ENCODE measurements at regions not wholly inside any gene's neighbourhood (a gene's known extent, or its start where the extent isn't known, plus 50 kb on each side); places are given as distances from the start of the nearest gene placed in this dataset.

- POLR2A ChIA-PET, result no interaction called here
- FAIRE-seq, result peak; percentile 28
- H3K27ac ChIP-seq (ENCODE audit: extremely low read length, insufficient read depth, low read length), result no peak overlapping the region
- H2AFZ ChIP-seq (ENCODE audit: low read length), result no peak overlapping the region
- in situ Hi-C loops (cut with HindIII; ENCODE audit: extremely low pct_ligation_motif_present, low pct_unique_long_range_greater_than_20kb) (no loop called here), intact Hi-C loops (cut with micrococcal nuclease; ENCODE audit: unreplicated experiment) (no loop called here)
- H4K20me1 ChIP-seq (ENCODE audit: insufficient read depth, low read length), result no peaks in the 10 kb centered on the region
- no peak for DNase-seq (ENCODE audit: low spot score)
- peaks cover 5% of the 10 kb centered on the region; the same call in 1 of the 2 replicates for H3K4me1 ChIP-seq (ENCODE audit: insufficient read depth, low read length)
- no peak overlapping the region for H3K4me2 ChIP-seq (ENCODE audit: low read depth, low read length)
- CTCF ChIA-PET (ENCODE audit: low intra/inter-chr PET ratio, low total read pairs), result no interaction called here
- H3K9ac ChIP-seq (ENCODE audit: insufficient read depth, low read depth, low read length), result no peak overlapping the region
- no peaks in the 10 kb centered on the region for H3K79me2 ChIP-seq (ENCODE audit: insufficient read depth, low read length)
- ATAC-seq, result no peak
- 96% methylated on average over 2 of the region's 2 CpGs for WGBS (ENCODE audit: low lambda C conversion rate)
- no peak overlapping the region for H3K4me3 ChIP-seq (replicated peaks in 1 of 3; ENCODE audit: insufficient read depth in 1 of 3, low read depth in 2 of 3, low read length in 3 of 3)
- peaks cover 17% of the 10 kb centered on the region; the same call in 1 of the 2 replicates for H3K9me3 ChIP-seq (ENCODE audit: low read length)
- H3K27me3 ChIP-seq (ENCODE audit: control insufficient read depth in 1 of 2, insufficient read depth in 2 of 2, low read length in 2 of 2), result no peaks in the 10 kb centered on the region
- H3K36me3 ChIP-seq (replicated peaks in 1 of 2; ENCODE audit: control insufficient read depth in 1 of 2, insufficient read depth in 2 of 2, low read length in 2 of 2), result no peaks in the 10 kb centered on the region
- TF ChIP-seq ZNF235 (CRISPR knock-in tag; IDR thresholded peaks at IDR 0.05; ENCODE audit: borderline replicate concordance), result no peak
- no peak for TF ChIP-seq ZNF563 (CRISPR knock-in tag; IDR thresholded peaks at IDR 0.05)
- no peak for TF ChIP-seq CAMTA2 (CRISPR knock-in tag; IDR thresholded peaks at IDR 0.05; ENCODE audit: borderline replicate concordance)
- no peak for TF ChIP-seq ZNF234 (CRISPR knock-in tag; conservative IDR thresholded peaks at IDR 0.05)
- no peak for TF ChIP-seq ASH2L (IDR thresholded peaks at IDR 0.05; ENCODE audit: insufficient read length, low read depth, low read length)
- no peak for TF ChIP-seq NCOA1 (CRISPR knock-in tag; IDR thresholded peaks at IDR 0.05)
- TF ChIP-seq MAFK (conservative IDR thresholded peaks at IDR 0.05 in 1 of 2, IDR thresholded peaks at IDR 0.05 in 1 of 2; ENCODE audit: low read length in 2 of 2), result 0 out of 4 replicates have a peak, but pooled peaks of 1 of the 2 experiments have one; percentile 10
- TF ChIP-seq TEAD3 (CRISPR knock-in tag; optimal IDR thresholded peaks at IDR 0.05; ENCODE audit: borderline replicate concordance), result no peak
- BruUV-seq (replicated peaks), result no TSS peak
Observed at GRCh38 chrX:46301903-46302302, 243.3 kb downstream of the ZNF674 start.

- Histone ChIP-seq H3K27ac (ENCODE audit: extremely low read length, insufficient read depth, low read length) (no peak overlapping the region), H3K36me3 (replicated peaks in 1 of 2; ENCODE audit: control insufficient read depth in 1 of 2, insufficient read depth in 2 of 2, low read length in 2 of 2) (no peaks in the 10 kb centered on the region), H3K4me1 (ENCODE audit: insufficient read depth, low read length) (peaks cover 29% of the 10 kb centered on the region), H4K20me1 (ENCODE audit: insufficient read depth, low read length) (no peaks in the 10 kb centered on the region), H3K79me2 (ENCODE audit: insufficient read depth, low read length) (no peaks in the 10 kb centered on the region), H3K4me2 (ENCODE audit: low read depth, low read length) (no peak overlapping the region), H3K9me3 (ENCODE audit: low read length) (peaks cover 6% of the 10 kb centered on the region; the same call in 1 of the 2 replicates), H2AFZ (ENCODE audit: low read length) (no peak overlapping the region), H3K27me3 (ENCODE audit: control insufficient read depth in 1 of 2, insufficient read depth in 2 of 2, low read length in 2 of 2) (no peaks in the 10 kb centered on the region), H3K9ac (ENCODE audit: insufficient read depth, low read depth, low read length) (no peak overlapping the region), H3K4me3 (replicated peaks in 1 of 3; ENCODE audit: insufficient read depth in 1 of 3, low read depth in 2 of 3, low read length in 3 of 3) (no peak overlapping the region)
- POLR2A ChIA-PET, result no interaction called here
- BruUV-seq (replicated peaks), result no TSS peak
- FAIRE-seq, result no peak
- no peak for DNase-seq (ENCODE audit: low spot score)
- CTCF ChIA-PET (ENCODE audit: low intra/inter-chr PET ratio, low total read pairs), result no interaction called here
- TF ChIP-seq PHF8 (CRISPR knock-in tag; IDR thresholded peaks at IDR 0.05), result no peak
- TF ChIP-seq ZNF768 (CRISPR knock-in tag; IDR thresholded peaks at IDR 0.05), result no peak
- TF ChIP-seq GZF1 (CRISPR knock-in tag; IDR thresholded peaks at IDR 0.05), result no peak
- TF ChIP-seq NR2C2 (CRISPR knock-in tag; IDR thresholded peaks at IDR 0.05; ENCODE audit: borderline replicate concordance), result no peak
- TF ChIP-seq ZNF44 (CRISPR knock-in tag; IDR thresholded peaks at IDR 0.05), result no peak
- TF ChIP-seq NFIC (IDR thresholded peaks at IDR 0.05; ENCODE audit: low read length), result no peak
- TF ChIP-seq, protein P1, sequence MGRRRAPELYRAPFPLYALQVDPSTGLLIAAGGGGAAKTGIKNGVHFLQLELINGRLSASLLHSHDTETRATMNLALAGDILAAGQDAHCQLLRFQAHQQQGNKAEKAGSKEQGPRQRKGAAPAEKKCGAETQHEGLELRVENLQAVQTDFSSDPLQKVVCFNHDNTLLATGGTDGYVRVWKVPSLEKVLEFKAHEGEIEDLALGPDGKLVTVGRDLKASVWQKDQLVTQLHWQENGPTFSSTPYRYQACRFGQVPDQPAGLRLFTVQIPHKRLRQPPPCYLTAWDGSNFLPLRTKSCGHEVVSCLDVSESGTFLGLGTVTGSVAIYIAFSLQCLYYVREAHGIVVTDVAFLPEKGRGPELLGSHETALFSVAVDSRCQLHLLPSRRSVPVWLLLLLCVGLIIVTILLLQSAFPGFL (CRISPR knock-in tag; IDR thresholded peaks at IDR 0.05), result no peak
- no peak for TF ChIP-seq YY1 (IDR thresholded peaks at IDR 0.05; ENCODE audit: insufficient read depth, insufficient replicate concordance, low read depth, low read length)
- no peak for TF ChIP-seq DPF2 (CRISPR knock-in tag; IDR thresholded peaks at IDR 0.05; ENCODE audit: borderline replicate concordance, low read depth)
- no peak for TF ChIP-seq ZNF550 (CRISPR knock-in tag; IDR thresholded peaks at IDR 0.05; ENCODE audit: borderline replicate concordance)
- in situ Hi-C loops (cut with HindIII; ENCODE audit: extremely low pct_ligation_motif_present, low pct_unique_long_range_greater_than_20kb), result no loop called here
- ATAC-seq, result no peak
- WGBS (ENCODE audit: low lambda C conversion rate), result 100% methylated on average over 2 of the region's 2 CpGs
- intact Hi-C loops (cut with micrococcal nuclease; ENCODE audit: unreplicated experiment), result no loop called here
Observed at GRCh38 chrX:46298821-46299220, 246.4 kb downstream of the ZNF674 start.
